ENCODE measurements at regions not wholly inside any gene's neighbourhood (a gene's known extent, or its start where the extent isn't known, plus 50 kb on each side); places are given as distances from the start of the nearest gene placed in this dataset.

- TF ChIP-seq EP300 (IDR thresholded peaks at IDR 0.05; ENCODE audit: borderline replicate concordance), result no peak
- TF ChIP-seq TAF1 (IDR thresholded peaks at IDR 0.05; ENCODE audit: low read depth), result no peak
- TF ChIP-seq USF1 (IDR thresholded peaks at IDR 0.05), result no peak
- TF ChIP-seq YY1 (IDR thresholded peaks at IDR 0.05; ENCODE audit: low read depth), result no peak
- no peak for TF ChIP-seq ZBTB7A (IDR thresholded peaks at IDR 0.05; ENCODE audit: low read depth)
- TF ChIP-seq FOXM1 (IDR thresholded peaks at IDR 0.05; ENCODE audit: borderline replicate concordance, low read depth), result no peak
- no peak for TF ChIP-seq REST (IDR thresholded peaks at IDR 0.05; ENCODE audit: low read depth)
- no peak for TF ChIP-seq CEBPB (IDR thresholded peaks at IDR 0.05)
- no peak for TF ChIP-seq CREB1 (IDR thresholded peaks at IDR 0.05; ENCODE audit: low read depth)
- no peak for TF ChIP-seq TCF12 (IDR thresholded peaks at IDR 0.05; ENCODE audit: low read depth)
- no peak for TF ChIP-seq RAD21 (IDR thresholded peaks at IDR 0.05; ENCODE audit: low read depth)
- no peak for TF ChIP-seq NFIC (IDR thresholded peaks at IDR 0.05)
- TF ChIP-seq MAX (IDR thresholded peaks at IDR 0.05), result no peak
- no peak for TF ChIP-seq EGR1 (IDR thresholded peaks at IDR 0.05)
Observed at GRCh38 chr18:47528343-47528742, 276.9 kb upstream of the SKOR2 start.

GRCh38 chr18:47526147-47526546, 274.7 kb upstream of the SKOR2 start:
- TF ChIP-seq NFIC (IDR thresholded peaks at IDR 0.05) (no peak), RAD21 (IDR thresholded peaks at IDR 0.05; ENCODE audit: low read depth) (no peak), REST (IDR thresholded peaks at IDR 0.05; ENCODE audit: low read depth) (no peak), CEBPB (IDR thresholded peaks at IDR 0.05) (no peak), USF1 (IDR thresholded peaks at IDR 0.05) (no peak), YY1 (IDR thresholded peaks at IDR 0.05; ENCODE audit: low read depth) (no peak), ZBTB7A (IDR thresholded peaks at IDR 0.05; ENCODE audit: low read depth) (no peak), TCF12 (IDR thresholded peaks at IDR 0.05; ENCODE audit: low read depth) (no peak), MAX (IDR thresholded peaks at IDR 0.05) (no peak), EGR1 (IDR thresholded peaks at IDR 0.05) (no peak), EP300 (IDR thresholded peaks at IDR 0.05; ENCODE audit: borderline replicate concordance) (no peak), CREB1 (IDR thresholded peaks at IDR 0.05; ENCODE audit: low read depth) (no peak), TAF1 (IDR thresholded peaks at IDR 0.05; ENCODE audit: low read depth) (no peak), FOXM1 (IDR thresholded peaks at IDR 0.05; ENCODE audit: borderline replicate concordance, low read depth) (no peak)

- no peak for TF ChIP-seq CREB1 (IDR thresholded peaks at IDR 0.05; ENCODE audit: low read depth)
- no peak for TF ChIP-seq NFIC (IDR thresholded peaks at IDR 0.05)
- TF ChIP-seq REST (IDR thresholded peaks at IDR 0.05; ENCODE audit: low read depth), result no peak
- TF ChIP-seq RAD21 (IDR thresholded peaks at IDR 0.05; ENCODE audit: low read depth), result no peak
- TF ChIP-seq USF1 (IDR thresholded peaks at IDR 0.05), result no peak
- no peak for TF ChIP-seq EGR1 (IDR thresholded peaks at IDR 0.05)
- TF ChIP-seq ZBTB7A (IDR thresholded peaks at IDR 0.05; ENCODE audit: low read depth), result no peak
- TF ChIP-seq MAX (IDR thresholded peaks at IDR 0.05), result no peak
Observed at GRCh38 chr18:47522359-47522758, 270.9 kb upstream of the SKOR2 start.

- TF ChIP-seq NFIC (IDR thresholded peaks at IDR 0.05), result no peak
- TF ChIP-seq REST (IDR thresholded peaks at IDR 0.05; ENCODE audit: low read depth), result no peak
- TF ChIP-seq YY1 (IDR thresholded peaks at IDR 0.05; ENCODE audit: low read depth), result no peak
- no peak for TF ChIP-seq ZBTB7A (IDR thresholded peaks at IDR 0.05; ENCODE audit: low read depth)
- TF ChIP-seq TCF12 (IDR thresholded peaks at IDR 0.05; ENCODE audit: low read depth), result no peak
Observed at GRCh38 chr18:47520263-47520662, 268.8 kb upstream of the SKOR2 start.
